Epithelial cell of esophagus (primary cell): ENCODE measurements at regions not wholly inside any gene's neighbourhood (a gene's known extent, or its start where the extent isn't known, plus 50 kb on each side); places are given as distances from the start of the nearest gene placed in this dataset.
A peak's percentile ranks its signal among the peaks of the same experiment; 100 is the strongest.

Experiments used
- DNase-seq: peaks from one replicate; pipeline ENCODE4 v3.0.0; 2010; ENCODE audit warnings: low read depth
- H3K4me3 ChIP-seq: 2 replicates; pipeline ENCODE4 v1.5.1; 2011; ENCODE audit warnings: mild to moderate bottlenecking, low read length, control low read depth
- TF ChIP-seq, protein P1 (sequence below): IDR thresholded peaks from 2 replicates; pipeline ENCODE4 v1.5.1; 2011; ENCODE audit warnings: low read depth, mild to moderate bottlenecking, low read length, control low read depth, inconsistent platforms; ENCODE audit not compliant: insufficient read depth; ENCODE audit errors: missing control alignments

GRCh38 chr5:23260621-23261020 lies 246.8 kb upstream of the PRDM9 start:
- TF ChIP-seq, protein P1, sequence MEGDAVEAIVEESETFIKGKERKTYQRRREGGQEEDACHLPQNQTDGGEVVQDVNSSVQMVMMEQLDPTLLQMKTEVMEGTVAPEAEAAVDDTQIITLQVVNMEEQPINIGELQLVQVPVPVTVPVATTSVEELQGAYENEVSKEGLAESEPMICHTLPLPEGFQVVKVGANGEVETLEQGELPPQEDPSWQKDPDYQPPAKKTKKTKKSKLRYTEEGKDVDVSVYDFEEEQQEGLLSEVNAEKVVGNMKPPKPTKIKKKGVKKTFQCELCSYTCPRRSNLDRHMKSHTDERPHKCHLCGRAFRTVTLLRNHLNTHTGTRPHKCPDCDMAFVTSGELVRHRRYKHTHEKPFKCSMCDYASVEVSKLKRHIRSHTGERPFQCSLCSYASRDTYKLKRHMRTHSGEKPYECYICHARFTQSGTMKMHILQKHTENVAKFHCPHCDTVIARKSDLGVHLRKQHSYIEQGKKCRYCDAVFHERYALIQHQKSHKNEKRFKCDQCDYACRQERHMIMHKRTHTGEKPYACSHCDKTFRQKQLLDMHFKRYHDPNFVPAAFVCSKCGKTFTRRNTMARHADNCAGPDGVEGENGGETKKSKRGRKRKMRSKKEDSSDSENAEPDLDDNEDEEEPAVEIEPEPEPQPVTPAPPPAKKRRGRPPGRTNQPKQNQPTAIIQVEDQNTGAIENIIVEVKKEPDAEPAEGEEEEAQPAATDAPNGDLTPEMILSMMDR = no peak
- H3K4me3 ChIP-seq = no peak overlapping the region
- DNase-seq = no peak

DNA sequence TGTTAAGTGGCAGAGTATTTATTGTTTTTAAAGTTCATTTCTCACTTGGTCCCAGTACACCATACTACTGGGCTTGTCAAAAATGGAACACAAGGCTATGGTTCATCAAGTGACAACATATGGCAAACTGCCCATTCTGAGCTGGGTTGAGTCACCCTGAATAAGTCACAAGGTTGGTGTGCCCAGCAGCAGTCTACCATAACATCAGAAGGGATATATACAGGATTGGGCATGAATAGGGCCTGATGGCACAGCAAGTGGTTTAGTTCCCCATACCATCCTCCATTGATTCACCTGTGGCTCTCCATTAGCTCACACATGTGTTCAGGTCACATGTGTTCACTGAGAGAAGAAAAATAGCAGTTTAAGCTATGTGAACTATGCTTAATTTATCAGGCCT lies 249.8 kb upstream of the PRDM9 start:
- TF ChIP-seq, protein P1 = no peak
- peak; percentile 97 for DNase-seq
- H3K4me3 ChIP-seq = no peak overlapping the region

- H3K4me3 ChIP-seq = no peak overlapping the region
- TF ChIP-seq, protein P1 = no peak
- no peak for DNase-seq
These were observed 253.7 kb upstream of the PRDM9 start for GRCh38 chr5:23253621-23254198.

- H3K4me3 ChIP-seq = no peak overlapping the region
- TF ChIP-seq, protein P1 = no peak
- no peak for DNase-seq
These were observed 264.5 kb upstream of the PRDM9 start for GRCh38 chr5:23242891-23243290.

- TF ChIP-seq, protein P1 = no peak
- no peak overlapping the region for H3K4me3 ChIP-seq
- DNase-seq = peak; percentile 21
These were observed 272.2 kb upstream of the PRDM9 start for GRCh38 chr5:23235246-23235645.

GRCh38 chr5:23234197-23234596 lies 273.2 kb upstream of the PRDM9 start:
- TF ChIP-seq, protein P1 = no peak
- H3K4me3 ChIP-seq = no peak overlapping the region
- DNase-seq = no peak

DNA sequence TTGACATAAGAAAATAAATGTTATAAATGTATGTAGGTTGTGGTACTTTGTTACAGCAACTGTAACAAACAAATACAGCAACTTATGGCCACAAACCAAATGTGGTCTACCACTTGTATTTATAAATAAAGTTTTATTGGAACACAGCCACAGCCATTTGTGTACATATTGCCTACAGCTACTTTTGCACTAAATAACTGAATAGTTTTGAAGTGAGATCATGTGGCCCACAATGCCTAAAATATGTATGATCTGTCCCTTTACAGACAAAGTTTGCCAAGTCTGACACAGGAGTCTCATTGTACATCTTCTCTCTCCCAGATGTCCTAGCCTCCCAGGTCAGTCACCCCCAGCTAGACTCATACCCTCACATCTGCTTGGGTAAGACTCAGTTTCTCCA lies 283.6 kb upstream of the PRDM9 start:
- TF ChIP-seq, protein P1 = no peak
- H3K4me3 ChIP-seq = no peak overlapping the region
- DNase-seq = peak; percentile 54
